ENCODE measurements at regions not wholly inside any gene's neighbourhood (a gene's known extent, or its start where the extent isn't known, plus 50 kb on each side); places are given as distances from the start of the nearest gene placed in this dataset.

DNA sequence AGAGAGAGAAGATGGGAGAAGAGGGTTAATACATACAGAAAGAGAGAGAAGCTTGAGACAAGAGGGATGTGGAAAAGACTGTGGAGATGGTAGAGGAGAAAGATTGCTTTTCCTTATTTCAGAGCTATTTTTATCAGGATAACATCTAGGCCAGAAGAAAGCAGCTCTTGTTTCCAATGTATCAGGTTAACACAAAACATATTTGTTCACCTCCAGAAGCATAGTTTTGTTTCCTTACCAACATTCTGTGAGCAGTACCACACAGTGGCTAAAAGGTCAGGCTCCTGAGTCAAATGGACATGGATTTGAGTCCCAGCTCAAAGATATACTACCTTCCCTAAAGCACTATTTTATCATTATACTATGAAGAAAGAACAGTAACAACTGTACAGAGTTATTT is 185.5 kb downstream of the DUSP10 start:
- TF ChIP-seq, protein P1, sequence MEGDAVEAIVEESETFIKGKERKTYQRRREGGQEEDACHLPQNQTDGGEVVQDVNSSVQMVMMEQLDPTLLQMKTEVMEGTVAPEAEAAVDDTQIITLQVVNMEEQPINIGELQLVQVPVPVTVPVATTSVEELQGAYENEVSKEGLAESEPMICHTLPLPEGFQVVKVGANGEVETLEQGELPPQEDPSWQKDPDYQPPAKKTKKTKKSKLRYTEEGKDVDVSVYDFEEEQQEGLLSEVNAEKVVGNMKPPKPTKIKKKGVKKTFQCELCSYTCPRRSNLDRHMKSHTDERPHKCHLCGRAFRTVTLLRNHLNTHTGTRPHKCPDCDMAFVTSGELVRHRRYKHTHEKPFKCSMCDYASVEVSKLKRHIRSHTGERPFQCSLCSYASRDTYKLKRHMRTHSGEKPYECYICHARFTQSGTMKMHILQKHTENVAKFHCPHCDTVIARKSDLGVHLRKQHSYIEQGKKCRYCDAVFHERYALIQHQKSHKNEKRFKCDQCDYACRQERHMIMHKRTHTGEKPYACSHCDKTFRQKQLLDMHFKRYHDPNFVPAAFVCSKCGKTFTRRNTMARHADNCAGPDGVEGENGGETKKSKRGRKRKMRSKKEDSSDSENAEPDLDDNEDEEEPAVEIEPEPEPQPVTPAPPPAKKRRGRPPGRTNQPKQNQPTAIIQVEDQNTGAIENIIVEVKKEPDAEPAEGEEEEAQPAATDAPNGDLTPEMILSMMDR (conservative IDR thresholded peaks at IDR 0.05 in 1 of 2, IDR thresholded peaks at IDR 0.05 in 1 of 2; ENCODE audit: low read depth in 1 of 2, low read length in 2 of 2) = no peak
- no peak for TF ChIP-seq EZH2 (IDR thresholded peaks at IDR 0.05; ENCODE audit: low read length, missing control alignments)
